GM19438 (cell line): ENCODE measurements at regions not wholly inside any gene's neighbourhood (a gene's known extent, or its start where the extent isn't known, plus 50 kb on each side); places are given as distances from the start of the nearest gene placed in this dataset.
"Not testable (repeated sequence)": the region's sequence is repeated elsewhere in the genome, so short reads cannot be mapped to it uniquely, and the experiment has no call there.

Experiments
- ATAC-seq: cut with Tn5 transposase; IDR thresholded peaks from one replicate; pipeline ENCODE4 v1.9.1; 2021; ENCODE audit warnings: low read depth; ENCODE audit not compliant: unreplicated experiment

DNA sequence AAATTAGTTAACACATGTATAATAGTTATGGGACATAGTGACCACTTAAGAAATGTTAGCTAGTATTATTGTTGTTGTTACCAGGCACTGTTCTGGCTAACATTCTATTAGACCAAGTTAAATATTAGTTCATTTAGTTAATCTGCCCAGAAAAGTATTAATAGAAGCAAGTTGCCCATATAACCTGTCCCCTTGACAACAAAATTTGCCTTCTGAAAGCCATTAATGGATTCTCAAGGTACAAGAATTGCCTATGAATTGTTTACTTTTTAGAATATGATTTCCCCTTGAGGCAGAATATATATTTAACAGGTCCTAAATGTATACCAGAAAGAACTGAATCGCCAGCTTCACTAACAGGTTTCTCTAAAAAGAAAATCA is 167.3 kb upstream of the TMCC3 start:
- ATAC-seq: peak; percentile 54

DNA sequence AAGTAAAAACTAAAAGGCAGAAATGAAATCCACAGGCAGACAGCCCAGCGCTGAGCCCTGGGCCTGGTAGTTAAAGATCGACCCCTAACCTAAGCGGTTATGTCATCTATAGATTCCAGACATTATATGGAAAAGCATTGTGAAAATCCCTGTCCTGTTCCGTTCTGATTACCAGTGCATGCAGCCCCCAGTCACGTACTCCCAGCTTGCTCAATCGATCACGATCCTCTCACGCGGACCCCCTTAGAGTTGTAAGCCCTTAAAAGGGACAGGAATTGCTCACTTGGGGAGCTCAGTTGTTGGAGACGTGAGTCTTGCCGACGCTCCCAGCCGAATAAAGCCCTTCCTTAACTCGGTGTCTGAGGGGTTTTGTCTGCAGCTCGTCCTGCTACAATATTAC is 166.8 kb upstream of the TMCC3 start:
- not testable (repeated sequence) for ATAC-seq

DNA sequence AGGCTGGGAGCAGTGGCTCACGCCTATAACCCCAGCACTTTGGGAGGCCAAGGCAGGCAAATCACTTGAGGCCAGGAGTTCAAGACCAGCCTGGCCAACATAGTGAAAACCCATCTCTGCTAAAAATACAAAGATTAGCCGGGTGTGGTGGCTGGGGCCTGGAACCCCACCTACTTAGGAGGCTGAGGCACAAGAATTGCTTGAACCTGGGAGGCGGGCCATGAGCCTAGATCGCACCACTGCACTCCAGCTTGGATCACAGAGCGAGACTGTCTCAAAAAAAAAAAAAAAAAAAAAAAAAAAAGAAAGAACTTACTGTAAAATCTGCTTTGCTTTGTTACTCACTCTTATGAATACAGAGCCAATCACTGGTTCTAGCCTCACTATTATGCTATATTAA is 166.4 kb upstream of the TMCC3 start:
- ATAC-seq: not testable (repeated sequence)

DNA sequence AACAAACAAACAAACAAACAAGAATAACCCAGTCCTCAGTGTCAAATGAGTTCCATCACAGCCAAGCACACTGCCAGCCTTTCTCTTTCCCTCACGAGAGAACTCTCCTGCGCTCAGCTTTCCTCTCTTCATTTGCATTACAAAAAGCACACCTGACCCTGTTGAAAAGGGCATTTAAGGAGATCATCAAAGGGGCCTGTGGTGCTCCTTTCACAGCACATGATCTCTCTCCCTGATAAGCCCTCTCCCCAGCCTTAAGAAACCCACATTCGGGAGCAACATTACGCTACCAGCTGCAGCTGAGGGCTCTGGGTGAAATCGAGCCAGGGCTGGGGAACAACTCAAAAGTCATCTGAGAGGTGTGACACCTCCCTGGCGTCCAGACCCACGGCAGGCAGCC is 165.6 kb upstream of the TMCC3 start:
- ATAC-seq: no peak

DNA sequence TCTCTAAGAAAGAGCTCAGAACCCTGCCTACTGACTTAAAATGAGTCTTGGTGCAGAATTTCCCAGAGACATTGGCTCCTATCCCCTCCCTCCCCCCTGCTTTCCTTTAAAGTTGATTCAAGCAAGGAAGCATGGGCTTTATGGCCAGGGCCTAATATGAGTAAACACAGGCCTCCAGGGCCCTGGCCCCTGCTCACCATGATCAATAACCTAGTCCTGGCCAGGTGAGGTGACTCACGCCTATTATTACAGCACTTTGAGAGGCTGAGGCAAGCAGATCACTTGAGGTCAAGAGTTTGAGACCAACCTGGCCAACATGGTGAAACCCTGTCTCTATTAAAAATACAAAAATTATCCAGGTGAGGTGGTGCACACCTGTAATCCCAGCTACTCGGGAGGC is 165.1 kb upstream of the TMCC3 start:
- no peak for ATAC-seq

DNA sequence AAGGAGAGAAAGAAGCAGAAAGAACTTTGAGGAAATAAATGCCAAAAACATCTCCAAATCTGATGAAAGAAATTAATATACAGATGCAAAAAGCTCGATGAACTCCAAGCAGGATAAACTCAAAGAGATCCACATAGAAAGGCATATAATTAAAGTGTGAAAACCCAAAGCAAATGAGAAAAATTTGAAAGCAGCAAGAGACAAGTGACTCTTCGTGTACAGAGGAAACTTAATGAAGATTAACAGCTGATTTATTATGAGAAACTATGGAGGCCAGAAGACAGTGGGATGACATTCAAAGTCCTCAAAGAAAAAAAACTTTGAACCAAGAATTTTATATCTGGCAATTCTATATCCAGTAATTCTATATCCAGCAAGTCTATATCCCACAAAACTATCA is 163.0 kb upstream of the TMCC3 start:
- no peak for ATAC-seq

DNA sequence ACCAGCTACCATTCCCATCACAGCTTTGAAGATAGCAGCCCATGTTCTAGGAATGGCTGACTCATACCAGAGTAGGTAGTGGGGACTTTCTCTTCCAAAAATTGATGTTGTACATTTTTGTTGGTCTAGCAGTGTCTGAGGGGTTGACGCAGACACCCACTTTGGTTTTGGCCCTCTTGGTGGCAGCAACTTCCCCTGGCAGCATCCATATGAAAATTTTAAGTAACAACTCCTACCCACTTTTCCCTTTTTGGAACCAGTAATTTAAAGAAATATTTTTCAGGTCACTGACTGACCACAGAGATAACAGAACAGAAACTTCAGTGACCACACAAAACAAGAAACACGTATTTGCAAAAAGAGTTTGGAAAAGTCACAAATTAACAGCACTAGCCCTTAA is 162.0 kb upstream of the TMCC3 start:
- ATAC-seq: no peak

DNA sequence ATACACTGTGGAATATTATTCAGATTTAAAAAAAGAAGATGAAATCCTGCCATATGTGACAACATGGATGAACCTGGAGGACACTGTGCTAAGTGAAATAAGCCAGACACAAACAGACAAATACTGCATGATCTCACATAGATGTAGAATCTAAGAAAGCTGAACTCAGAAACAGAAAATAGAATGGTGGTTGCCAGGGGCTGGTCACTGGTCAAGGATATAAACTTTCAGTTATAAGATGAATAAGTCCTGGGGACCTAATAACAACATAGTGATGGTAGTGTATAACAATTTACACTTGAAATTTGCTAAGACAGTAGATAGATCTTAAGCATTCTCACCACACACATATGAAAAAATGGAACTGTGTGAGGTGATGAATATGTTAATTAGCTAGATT is 161.3 kb upstream of the TMCC3 start:
- ATAC-seq: no peak

DNA sequence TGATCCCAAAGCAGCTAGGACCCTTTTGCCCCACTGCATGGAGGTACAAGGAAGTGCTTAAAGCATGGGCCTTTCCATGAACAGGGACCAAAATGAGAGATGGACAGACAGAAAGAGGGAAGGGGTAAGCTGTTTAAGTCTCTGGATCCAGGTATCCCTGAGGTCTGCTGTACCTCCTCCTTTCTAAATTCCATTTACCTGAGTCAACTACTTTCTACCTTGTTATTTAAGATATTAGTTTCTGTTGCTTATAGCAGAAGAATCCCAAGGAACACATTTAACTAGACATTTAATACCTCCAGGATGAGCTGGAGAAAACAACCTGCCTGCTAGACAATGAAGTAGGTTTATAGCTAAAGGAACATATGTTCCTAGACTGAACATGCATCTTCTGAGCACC is 157.6 kb upstream of the TMCC3 start:
- no peak for ATAC-seq

DNA sequence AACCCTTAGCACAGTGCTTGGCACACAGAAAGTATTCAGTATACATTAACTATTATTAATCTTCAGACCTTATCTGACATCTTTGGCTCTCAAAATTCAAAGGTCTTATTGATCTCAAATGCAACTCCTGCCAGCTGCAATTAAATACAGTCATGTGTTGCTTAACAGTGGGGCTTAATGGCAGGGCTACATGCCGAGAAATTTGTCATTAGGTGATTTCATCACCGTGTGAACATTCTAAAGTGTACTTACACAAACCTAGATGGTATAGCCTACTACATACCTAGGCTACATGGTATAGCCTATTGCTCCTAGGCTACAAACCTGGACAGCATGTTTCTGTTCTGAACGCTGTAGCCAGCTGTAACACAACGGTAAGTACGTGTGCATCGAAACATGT is 156.3 kb upstream of the TMCC3 start:
- no peak for ATAC-seq

DNA sequence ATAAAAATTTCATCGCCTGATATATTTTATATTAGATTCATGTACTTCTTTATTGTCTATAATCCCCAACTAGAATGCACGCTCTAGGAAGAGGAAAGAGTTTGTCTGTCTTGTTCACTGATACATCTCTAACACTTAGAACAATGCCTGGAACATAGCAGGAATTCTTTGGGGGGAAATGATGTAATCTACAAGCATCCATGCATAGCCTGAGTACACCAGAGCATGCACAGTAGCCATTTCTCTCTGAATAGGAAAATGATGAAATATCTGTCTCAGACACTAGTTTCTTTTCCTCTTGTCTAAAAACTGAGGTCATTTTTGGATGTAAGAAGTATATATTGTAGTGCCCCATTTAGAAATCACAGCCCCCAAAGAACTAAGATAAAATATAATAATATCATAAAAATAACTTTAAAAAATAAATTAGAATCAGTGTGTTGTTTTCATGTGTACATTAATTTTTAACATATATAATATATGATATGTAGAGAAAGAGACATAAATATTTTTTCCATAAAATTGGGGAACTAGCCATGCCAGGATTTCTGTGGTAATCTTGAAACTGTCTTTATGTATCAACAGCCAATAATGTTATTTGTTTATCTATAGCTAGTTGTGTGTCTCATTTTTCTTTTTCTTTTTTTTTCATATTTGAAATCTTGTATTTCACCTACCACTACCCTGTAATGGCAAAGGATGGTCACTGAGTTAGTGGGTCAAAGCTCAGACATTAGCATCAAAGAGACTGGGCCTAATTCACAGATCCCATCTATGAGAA is 155.6 kb upstream of the TMCC3 start:
- ATAC-seq: no peak

DNA sequence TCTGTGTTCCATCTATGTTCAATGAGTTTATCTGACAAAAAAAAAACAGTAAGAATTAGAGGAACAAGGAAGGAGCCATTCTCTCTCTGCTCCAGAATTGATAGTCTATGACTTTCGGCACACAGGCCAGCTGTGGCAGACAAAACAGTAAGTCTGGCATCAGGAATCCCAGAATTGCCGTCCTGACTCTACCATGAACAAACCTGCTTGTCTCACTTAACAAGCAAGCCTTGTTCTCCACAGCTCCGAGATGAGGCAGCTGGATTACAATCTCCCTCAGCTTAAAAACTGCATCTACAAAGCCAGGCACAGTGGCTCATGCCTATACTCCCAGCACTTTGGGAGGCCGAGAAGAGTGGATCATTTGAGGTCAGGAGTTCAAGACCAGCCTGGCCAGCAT is 153.6 kb upstream of the TMCC3 start:
- no peak for ATAC-seq

DNA sequence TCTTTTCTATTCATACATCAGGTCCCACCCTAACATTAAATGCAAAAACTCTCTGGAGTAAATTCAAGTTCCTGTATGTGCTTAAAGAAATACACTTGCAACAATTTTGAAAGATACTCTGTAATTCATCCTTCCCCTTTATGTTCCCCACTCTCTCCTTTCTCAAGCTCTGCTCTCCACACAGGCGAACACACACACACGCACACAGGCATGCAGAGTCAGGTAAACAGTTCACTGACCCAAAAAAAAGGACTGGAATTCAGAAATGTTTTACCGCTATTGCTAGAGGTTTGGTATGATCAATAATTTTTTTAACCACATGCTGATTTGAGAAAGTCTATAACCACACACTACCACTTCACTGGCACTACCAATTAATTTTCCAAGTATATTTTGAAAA is 152.4 kb upstream of the TMCC3 start:
- no peak for ATAC-seq

DNA sequence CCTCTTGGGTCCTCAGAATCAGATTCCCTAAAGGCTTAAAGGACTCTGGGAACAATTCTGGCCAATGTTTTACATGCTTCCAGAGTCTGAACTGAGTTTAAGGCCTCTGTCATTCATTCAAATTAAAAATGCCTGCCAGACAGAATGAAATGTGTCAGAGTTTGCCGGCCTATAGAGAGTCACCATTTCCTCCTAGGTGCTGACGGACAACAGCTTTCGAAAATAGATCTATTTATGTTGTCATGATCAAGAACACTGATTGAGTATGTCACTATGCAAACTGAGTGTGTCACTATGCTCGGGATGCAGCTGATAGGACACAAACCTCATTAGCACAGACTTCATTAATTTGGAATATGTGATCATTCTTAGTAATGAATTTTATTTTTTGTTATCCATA is 151.4 kb upstream of the TMCC3 start:
- no peak for ATAC-seq

DNA sequence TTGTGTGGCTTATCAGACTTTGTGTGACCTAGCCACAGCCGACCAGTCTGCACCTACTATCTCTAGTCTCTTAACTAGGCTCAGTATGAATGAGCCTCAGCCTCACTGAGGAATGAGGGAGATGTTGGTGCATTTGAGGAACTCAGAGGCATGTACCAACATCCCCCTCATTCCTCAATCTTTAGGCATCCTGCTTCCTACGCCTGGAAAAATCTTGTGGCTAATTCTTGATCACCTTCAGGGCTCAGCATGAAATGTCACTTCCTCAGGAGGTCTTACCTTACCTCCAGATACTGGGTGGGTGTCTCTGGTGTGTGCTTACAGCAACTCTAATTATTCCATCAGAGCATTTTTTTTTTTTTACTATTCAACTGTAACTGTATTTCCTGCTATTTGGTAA is 148.8 kb upstream of the TMCC3 start:
- ATAC-seq: no peak

DNA sequence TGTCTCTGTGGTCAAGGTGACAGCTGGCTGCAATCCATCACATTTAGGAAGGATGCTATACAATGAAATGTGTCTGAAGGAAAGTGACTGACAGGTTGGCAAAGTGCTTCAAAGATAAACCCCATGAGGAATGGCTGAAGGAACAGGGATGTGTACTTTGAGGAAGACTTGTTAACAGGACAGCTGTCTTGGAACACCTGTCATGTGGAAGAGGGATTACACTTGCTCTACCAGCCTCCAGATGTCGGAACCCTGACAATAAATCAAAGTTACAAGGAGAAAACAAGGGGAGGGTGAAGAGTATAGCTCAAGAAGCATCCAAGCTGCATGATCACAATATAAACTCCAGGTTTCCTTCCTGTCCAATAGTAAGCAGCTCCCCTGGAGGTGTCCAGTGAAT is 147.8 kb upstream of the TMCC3 start:
- ATAC-seq: no peak

DNA sequence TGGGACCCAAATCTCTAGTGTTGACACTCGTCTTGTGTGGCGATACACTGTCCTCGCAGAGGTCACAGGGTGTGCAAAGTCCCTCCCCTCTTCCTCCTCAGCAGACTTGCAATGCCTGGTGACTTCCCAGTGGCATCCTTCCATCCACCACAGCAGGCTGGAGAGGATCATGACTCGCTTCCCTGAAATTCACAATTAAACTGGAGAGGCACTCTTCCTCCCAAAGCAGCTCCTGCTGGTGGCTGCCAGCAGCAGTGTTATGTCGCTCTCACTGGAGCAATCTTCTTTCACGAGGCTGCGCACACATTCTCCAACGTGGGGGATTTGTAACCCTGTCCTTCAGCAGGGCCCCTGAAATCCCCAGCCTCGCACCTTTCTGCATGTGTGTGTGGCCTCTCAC is 145.2 kb upstream of the TMCC3 start:
- ATAC-seq: no peak

DNA sequence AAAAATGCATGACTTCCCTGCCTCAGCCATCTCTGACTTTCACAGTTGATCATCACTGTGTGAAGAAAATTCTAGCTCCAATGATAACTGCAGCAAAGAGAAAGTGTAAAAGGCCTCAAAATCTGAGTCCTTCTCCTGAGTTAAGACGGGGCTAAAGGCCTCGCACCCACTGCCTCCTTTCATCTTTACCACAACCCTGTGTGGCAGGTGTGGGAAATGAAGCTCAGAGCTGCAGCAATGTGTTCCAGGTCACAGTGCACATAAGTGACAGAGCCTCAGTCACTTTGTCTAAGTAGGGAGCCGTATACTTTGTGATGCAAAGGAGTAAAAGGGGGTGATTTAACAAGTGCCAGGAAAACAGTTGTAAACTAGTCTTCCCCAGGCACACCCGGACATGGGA is 144.7 kb upstream of the TMCC3 start:
- no peak for ATAC-seq

DNA sequence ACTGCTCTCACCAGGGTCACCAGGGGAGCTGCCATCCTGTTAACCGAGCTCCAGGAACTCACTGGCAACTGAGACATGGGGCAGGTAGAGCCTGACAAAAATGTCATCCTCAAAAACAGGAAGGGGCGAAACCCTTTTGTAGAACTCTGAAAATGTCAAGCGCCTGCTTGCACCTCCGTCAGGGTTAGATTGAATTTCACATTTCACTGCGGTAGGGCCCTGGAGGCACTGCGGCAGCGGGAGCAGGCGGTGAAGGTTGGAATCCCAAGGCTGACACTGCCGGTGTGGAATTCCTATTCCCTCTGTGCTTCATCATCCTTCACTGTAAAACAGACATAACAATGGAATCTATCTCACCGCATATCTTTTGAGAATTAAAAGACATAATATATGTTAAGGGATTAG is 142.8 kb upstream of the TMCC3 start:
- ATAC-seq: no peak

DNA sequence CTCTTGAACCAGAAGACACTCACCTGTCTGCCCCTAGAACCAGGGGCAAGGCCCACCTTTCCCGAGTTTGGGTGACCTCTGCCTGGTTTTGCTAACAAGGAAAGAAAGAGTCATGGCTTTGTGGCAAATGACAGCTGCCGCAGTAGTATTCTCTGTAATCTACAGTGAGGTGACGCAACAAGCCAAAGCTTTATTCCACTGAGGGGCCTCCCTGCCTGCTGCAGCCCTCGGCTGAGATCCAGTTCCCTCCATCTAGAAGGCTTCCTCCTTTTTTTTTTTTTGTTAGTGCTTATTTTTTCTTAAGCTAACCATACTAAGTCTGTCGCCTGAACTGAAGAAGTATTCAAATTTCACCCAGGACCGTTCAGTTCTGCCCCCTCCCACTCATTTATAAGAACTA is 142.3 kb upstream of the TMCC3 start:
- ATAC-seq: no peak

DNA sequence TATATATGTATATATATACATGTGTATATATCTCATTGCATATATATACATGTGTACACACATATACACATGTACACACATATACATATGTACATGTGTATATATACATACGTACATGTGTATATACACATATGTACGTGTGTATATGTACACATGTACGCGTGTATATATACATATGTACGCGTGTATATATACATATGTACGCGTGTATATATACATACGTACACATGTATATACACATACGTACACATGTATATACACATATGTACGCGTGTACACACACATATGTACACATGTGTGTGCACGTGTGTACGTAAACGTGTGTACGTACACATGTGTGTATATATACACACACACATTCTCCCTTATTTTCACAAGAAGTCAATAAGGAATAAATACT is 141.6 kb upstream of the TMCC3 start:
- no peak for ATAC-seq

DNA sequence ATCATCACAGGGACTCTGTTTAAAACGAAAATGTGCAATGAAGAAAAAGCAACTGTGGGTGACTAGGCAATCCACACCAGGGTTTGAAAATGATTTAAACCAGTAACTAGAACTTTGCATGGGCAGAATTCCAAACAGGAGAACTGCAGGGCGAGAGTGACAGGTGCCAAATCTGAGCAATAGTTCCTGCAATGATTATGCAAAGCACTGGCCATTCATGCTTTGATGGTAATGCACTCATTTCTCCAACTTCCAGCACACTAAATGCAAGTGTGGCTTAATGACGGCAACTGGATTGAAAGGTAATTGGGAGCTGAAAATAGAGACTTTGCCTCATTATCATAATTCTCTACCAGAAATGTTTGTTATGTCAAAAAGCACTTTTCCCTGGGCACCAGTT is 140.5 kb upstream of the TMCC3 start:
- no peak for ATAC-seq

DNA sequence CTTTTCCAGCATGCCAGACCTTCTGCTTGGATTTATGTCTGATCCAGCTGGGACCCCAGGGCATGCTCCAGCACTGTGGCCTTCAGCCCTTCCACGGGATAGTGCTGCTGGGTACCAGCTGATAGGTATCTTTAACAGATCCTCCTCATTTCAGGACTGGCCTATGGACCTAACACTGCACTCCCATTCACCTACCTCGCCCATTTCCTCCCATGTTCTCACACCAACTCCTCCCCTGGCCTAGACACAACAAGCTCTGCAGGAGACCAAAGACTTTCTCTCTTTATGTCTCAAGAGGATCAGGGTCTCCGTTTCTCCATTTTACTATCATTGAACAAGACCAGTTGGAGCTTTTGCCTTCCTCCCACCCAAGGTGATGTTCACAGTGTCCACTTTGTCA is 140.0 kb upstream of the TMCC3 start:
- ATAC-seq: no peak
